Ishikawa (cell line): ENCODE measurements at regions not wholly inside any gene's neighbourhood (a gene's known extent, or its start where the extent isn't known, plus 50 kb on each side); places are given as distances from the start of the nearest gene placed in this dataset.
A peak's percentile ranks its signal among the peaks of the same experiment; 100 is the strongest.

Experiments
- CEBPB ChIP-seq: IDR thresholded peaks from 2 replicates; pipeline ENCODE4 v1.6.1; 2012
- CREB1 ChIP-seq: IDR thresholded peaks from 2 replicates; pipeline ENCODE4 v1.6.1; 2012; ENCODE audit warnings: low read depth
- EGR1 ChIP-seq: IDR thresholded peaks from 2 replicates; pipeline ENCODE4 v1.6.1; 2012
- EP300 ChIP-seq: IDR thresholded peaks from 2 replicates; pipeline ENCODE4 v1.6.1; 2012; ENCODE audit warnings: borderline replicate concordance
- FOXM1 ChIP-seq: IDR thresholded peaks from 2 replicates; pipeline ENCODE4 v1.6.1; 2012; ENCODE audit warnings: low read depth, borderline replicate concordance
- MAX ChIP-seq: IDR thresholded peaks from 2 replicates; pipeline ENCODE4 v1.6.1; 2012
- NFIC ChIP-seq: IDR thresholded peaks from 2 replicates; pipeline ENCODE4 v1.6.1; 2012
- RAD21 ChIP-seq: IDR thresholded peaks from 2 replicates; pipeline ENCODE4 v1.6.1; 2012; ENCODE audit warnings: low read depth
- REST ChIP-seq: IDR thresholded peaks from 2 replicates; pipeline ENCODE4 v1.6.1; 2012; ENCODE audit warnings: low read depth, mild to moderate bottlenecking
- TAF1 ChIP-seq: IDR thresholded peaks from 2 replicates; pipeline ENCODE4 v1.6.1; 2012; ENCODE audit warnings: low read depth, mild to moderate bottlenecking
- TCF12 ChIP-seq: IDR thresholded peaks from 2 replicates; pipeline ENCODE4 v1.6.1; 2012; ENCODE audit warnings: low read depth
- TEAD4 ChIP-seq: IDR thresholded peaks from 2 replicates; pipeline ENCODE4 v1.6.1; 2012
- USF1 ChIP-seq: IDR thresholded peaks from 2 replicates; pipeline ENCODE4 v1.6.1; 2012
- YY1 ChIP-seq: IDR thresholded peaks from 2 replicates; pipeline ENCODE4 v1.6.1; 2012; ENCODE audit warnings: low read depth
- ZBTB7A ChIP-seq: IDR thresholded peaks from 2 replicates; pipeline ENCODE4 v1.6.1; 2012; ENCODE audit warnings: low read depth

GRCh38 chr6:1498491-1499113, 109.2 kb downstream of the FOXF2 start:
- TF ChIP-seq ZBTB7A (no peak), RAD21 (peak; percentile 12; the same call in 1 of the 2 replicates)

DNA sequence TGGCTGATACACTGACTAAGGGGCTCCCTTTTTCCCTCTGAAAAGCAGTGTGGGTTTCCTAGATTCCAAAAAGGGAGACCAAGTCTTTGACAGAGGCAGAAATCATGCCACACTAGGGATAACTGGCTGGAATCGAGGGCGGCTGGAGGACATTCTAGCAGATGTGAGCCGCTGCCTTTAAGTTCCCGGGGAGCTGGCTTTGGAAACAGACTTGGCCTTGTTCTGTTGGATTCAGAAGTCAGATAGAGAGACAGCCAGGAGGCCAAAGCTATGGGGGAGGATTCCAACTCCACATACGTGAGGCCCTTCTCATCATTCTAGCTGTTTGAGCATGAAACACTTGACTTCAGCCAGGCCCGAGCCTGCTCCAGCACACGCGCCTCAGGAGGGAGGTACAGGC, 109.9 kb upstream of the FOXC1 start:
- TF ChIP-seq REST = no peak
- TF ChIP-seq ZBTB7A = no peak
- no peak for TF ChIP-seq TEAD4
- no peak for TF ChIP-seq TCF12
- TF ChIP-seq RAD21 = no peak
- TF ChIP-seq EP300 = no peak
- no peak for TF ChIP-seq YY1
- no peak for TF ChIP-seq MAX
- no peak for TF ChIP-seq CEBPB
- no peak for TF ChIP-seq FOXM1

DNA sequence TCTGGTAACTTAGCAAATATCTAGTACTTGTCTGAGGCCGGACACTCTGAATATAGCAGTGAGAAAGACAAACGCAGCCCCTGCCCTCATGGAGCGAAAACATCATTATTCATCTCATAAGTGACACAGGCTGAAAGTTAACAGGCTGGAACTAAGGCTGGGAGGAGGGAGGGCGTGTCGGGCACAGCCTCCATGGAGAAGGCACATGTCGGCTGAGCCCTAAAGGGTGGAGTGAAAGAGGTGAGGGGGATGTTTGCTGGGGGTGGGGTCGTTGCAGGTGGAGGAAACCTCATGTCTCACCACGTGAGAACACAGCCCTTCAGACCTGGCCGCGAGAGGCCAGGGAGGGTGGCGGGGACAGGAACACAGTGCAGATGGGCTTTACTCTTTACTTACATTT, 108.8 kb upstream of the FOXC1 start:
- TF ChIP-seq REST (no peak), CREB1 (no peak)

DNA sequence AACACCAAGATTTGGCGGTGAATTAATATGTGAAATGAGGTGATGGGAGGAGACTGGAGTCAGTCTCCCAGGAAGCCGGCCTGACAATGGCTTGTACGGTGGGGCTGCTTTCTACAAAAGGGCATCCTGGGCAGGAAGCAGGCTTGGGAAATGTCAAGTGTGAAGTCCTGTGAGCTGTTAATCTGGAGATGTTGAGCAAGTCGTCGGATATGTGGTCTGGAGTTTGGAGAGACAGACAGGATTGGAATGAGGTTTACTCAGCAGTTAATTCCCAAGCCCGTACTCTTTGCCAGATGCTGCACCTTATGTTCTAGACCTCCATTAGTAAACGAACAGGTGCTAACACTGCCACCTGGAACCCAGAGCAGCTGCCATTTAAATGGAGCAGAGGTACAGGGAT, 107.7 kb upstream of the FOXC1 start:
- no peak for TF ChIP-seq CREB1
- no peak for TF ChIP-seq ZBTB7A
- TF ChIP-seq NFIC = no peak
- no peak for TF ChIP-seq TCF12
- no peak for TF ChIP-seq FOXM1
- TF ChIP-seq CEBPB = no peak
- TF ChIP-seq RAD21 = no peak
- TF ChIP-seq MAX = no peak
- TF ChIP-seq EGR1 = no peak
- no peak for TF ChIP-seq REST
- TF ChIP-seq TAF1 = no peak

DNA sequence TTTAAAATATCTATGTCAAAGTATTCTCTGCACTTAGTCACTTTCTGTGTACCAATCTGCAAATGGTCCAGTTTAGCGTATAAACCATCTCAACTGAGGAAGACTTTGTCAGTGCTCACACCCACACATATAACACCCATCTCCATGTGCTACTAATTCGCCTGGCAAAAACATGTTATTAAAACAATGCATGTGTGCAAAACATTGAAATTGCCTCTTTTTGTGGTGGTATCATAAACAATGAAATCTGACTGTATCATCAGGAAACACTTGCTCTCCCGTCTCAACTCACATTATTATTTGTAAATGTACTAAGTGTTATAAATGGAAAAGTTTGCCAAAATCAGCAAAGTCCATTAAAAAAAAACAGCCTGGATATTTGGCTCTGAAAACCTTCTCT, 105.9 kb upstream of the FOXC1 start:
- TF ChIP-seq CREB1 (no peak), EP300 (no peak), NFIC (no peak), CEBPB (no peak), TCF12 (no peak), FOXM1 (no peak), USF1 (no peak), MAX (no peak), TEAD4 (no peak), YY1 (no peak)
